OCI-LY7 (cell line): ENCODE measurements at regions not wholly inside any gene's neighbourhood (a gene's known extent, or its start where the extent isn't known, plus 50 kb on each side); places are given as distances from the start of the nearest gene placed in this dataset.

ENCODE experiments used
- EZH2phosphoT487 ChIP-seq: fragments of 200-600 bp; sonication (generic); IDR thresholded peaks from 2 replicates; pipeline ENCODE4 v1.6.1; 2018; ENCODE audit warnings: low read depth, borderline replicate concordance, mild to moderate bottlenecking, mixed run types, antibody characterized with exemption, low read length, moderate library complexity, mixed read lengths
- TF ChIP-seq, protein P1 (sequence below): fragments of 200-600 bp; sonication (generic); conservative IDR thresholded peaks from 2 replicates; pipeline ENCODE4 v1.5.1; 2014; ENCODE audit warnings: mild to moderate bottlenecking, antibody characterized with exemption, low read length, moderate library complexity, mixed read lengths

DNA sequence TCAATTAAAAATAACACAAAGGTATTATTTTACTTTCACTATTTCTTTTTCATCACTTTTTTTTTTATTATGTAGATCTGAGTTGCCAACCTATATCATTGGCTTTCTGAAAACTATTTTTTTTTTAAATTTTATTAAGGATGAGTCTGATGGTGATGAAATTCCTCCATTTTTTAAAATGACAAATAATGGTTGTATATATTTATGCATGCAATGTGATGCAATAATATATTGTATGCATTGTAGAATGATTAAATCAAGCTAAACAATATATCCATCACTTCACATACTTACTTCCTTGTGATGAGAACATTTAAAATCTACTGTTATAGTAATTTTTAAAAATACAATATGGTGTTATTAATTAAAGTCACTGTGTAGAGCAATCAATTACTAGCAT, 1081.6 kb downstream of the CNTNAP5 start:
- TF ChIP-seq, protein P1, sequence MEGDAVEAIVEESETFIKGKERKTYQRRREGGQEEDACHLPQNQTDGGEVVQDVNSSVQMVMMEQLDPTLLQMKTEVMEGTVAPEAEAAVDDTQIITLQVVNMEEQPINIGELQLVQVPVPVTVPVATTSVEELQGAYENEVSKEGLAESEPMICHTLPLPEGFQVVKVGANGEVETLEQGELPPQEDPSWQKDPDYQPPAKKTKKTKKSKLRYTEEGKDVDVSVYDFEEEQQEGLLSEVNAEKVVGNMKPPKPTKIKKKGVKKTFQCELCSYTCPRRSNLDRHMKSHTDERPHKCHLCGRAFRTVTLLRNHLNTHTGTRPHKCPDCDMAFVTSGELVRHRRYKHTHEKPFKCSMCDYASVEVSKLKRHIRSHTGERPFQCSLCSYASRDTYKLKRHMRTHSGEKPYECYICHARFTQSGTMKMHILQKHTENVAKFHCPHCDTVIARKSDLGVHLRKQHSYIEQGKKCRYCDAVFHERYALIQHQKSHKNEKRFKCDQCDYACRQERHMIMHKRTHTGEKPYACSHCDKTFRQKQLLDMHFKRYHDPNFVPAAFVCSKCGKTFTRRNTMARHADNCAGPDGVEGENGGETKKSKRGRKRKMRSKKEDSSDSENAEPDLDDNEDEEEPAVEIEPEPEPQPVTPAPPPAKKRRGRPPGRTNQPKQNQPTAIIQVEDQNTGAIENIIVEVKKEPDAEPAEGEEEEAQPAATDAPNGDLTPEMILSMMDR = no peak
- no peak for TF ChIP-seq EZH2phosphoT487
